HG02588 (cell line): ENCODE measurements at regions not wholly inside any gene's neighbourhood (a gene's known extent, or its start where the extent isn't known, plus 50 kb on each side); places are given as distances from the start of the nearest gene placed in this dataset.
"Not testable (repeated sequence)": the region's sequence is repeated elsewhere in the genome, so short reads cannot be mapped to it uniquely, and the experiment has no call there.

Experiments
- ATAC-seq: cut with Tn5 transposase; IDR thresholded peaks from one replicate; pipeline ENCODE4 v1.9.1; 2021; ENCODE audit warnings: mild to moderate bottlenecking, moderate library complexity; ENCODE audit not compliant: unreplicated experiment

DNA sequence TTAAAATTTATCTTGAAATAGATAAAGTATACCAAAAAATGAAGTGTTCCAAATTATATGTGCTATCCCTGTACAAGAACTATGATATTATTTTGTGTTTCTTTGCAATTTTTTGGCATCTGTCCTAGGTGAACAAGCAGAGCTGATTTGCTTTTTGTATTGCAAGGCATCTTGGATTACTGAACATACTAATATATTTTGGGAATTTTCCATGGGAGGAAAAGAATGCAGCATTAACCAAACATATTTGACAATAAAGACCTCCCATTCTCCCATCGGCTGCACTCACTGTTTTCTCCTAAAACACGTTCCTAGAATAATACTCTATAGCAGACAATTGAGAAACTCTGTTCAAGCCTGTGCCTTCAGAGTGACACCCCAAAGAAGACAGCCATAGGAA is 265.1 kb upstream of the ALCAM start:
- no peak for ATAC-seq

GRCh38 chr3:105103139-105103538 is 263.6 kb upstream of the ALCAM start:
- no peak for ATAC-seq

DNA sequence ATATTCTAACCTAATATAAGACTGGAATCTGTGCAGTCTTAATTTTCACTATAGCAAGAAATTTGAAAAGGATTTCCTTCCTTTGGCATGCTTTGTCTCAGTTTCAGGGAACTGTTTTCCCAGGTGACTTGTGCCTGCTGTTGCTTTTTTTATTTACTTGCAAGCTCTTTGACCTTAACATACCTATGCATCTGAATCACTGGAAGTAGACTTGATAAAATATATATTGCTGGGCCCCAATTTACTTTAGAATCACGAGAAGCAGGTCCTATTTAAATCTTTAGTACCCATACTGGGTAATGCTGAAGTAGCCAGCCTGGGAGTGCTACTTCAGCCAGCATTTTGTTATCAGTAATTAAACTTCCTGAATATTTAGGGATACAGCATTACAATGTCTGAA is 257.9 kb upstream of the ALCAM start:
- ATAC-seq: no peak

GRCh38 chr3:105118905-105119304 is 247.8 kb upstream of the ALCAM start:
- no peak for ATAC-seq

- no peak for ATAC-seq
These were observed 246.8 kb upstream of the ALCAM start for GRCh38 chr3:105119801-105120340.

GRCh38 chr3:105130911-105131310 is 235.8 kb upstream of the ALCAM start:
- no peak for ATAC-seq

GRCh38 chr3:105137911-105138310 is 228.8 kb upstream of the ALCAM start:
- no peak for ATAC-seq

- ATAC-seq: no peak
These were observed 226.7 kb upstream of the ALCAM start for GRCh38 chr3:105139881-105140560.

- ATAC-seq: no peak
These were observed 225.8 kb upstream of the ALCAM start for GRCh38 chr3:105140899-105141367.

- ATAC-seq: no peak
These were observed 221.9 kb upstream of the ALCAM start for GRCh38 chr3:105144837-105145236.

- no peak for ATAC-seq
These were observed 221.2 kb upstream of the ALCAM start for GRCh38 chr3:105145511-105145910.

DNA sequence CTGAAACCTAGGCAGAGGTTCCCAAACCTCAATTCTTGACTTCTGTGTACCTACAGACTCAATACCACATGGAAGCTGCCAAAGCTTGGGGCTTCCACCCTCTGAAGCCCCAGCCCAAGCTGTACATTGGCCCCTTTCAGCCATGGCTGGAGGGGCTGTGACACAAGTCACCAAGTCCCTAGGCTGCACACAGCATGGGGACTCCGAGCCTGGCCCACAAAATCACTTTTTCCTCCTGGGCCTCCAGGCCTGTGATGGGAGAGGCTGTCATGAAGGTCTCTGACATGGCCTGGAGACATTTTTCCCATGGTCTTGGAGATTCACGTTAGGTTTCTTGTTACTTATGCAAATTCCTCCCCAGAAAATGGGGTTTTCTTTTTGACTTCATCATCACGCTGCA is 217.5 kb upstream of the ALCAM start:
- ATAC-seq: not testable (repeated sequence)

DNA sequence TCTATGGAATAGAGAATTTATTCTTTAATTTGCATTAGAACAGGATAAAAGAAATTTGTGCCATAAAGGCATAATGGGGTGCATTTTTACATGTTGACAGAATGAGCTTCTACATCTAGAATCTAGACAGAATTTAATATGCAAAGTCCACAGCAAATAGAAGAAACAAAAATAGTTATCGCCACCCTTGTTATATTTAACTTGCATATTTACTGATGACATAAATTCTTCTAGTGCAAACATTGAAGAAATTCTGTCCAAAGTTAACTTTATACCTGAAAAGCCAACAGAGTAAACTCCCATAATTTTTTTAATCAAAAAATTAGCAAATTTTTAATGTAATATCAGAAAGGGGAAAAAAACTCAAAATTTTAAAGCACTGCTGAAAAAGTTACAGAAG is 213.7 kb upstream of the ALCAM start:
- no peak for ATAC-seq

- ATAC-seq: no peak
These were observed 212.0 kb upstream of the ALCAM start for GRCh38 chr3:105154692-105155091.

GRCh38 chr3:105157067-105157765 is 209.5 kb upstream of the ALCAM start:
- no peak for ATAC-seq

DNA sequence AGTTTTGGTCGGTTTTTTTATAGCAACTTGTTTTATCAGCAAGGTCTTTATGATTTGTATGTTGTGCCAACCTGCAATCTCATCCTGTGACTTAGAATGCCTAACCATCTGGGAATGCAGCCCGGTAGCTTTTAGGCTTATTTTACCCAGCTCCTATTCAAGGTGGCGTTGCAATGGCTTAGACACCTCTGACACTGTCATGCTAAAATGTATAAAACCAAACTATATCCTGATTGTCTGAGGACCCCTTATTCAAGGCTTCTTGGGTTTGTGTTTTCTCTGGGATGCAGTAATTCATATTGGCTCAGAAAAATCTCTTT is 209.0 kb upstream of the ALCAM start:
- ATAC-seq: no peak

DNA sequence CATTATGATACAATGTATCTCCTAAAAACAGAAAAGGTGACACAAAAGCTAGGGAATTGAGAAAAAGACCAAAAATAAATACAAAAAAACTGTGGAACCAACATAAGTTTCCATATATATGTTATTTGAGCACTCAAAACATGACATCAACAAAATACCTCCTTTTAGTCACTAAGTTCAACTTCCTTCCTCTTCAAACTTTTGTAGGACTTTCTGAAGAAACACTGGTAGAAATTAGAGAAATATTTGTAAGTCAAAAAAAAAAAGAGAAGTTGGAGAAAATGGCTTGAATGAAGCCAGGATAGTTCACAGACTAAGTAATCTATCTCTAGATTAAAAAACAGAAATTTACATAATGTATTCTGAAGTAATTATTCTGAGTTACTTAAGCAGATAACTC is 208.4 kb upstream of the ALCAM start:
- no peak for ATAC-seq

GRCh38 chr3:105162448-105162847 is 204.3 kb upstream of the ALCAM start:
- no peak for ATAC-seq

DNA sequence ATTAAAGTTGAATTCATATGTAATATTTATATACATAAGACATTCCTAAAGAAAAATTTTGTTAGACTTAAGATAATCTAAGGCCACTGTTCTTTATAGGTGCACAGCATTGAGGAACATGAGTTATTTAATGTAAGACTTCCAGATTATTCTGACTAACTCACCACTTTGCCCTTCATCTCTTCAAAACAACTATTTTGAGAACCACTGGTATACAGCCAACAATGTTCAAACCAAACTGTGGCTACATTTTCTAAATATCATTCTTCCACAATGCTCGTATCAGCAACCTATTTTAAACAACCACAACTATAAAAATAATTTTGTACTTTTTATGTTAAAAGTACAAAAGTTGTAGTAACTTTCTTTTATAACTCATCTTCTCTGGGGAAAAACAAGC is 199.8 kb upstream of the ALCAM start:
- ATAC-seq: no peak

DNA sequence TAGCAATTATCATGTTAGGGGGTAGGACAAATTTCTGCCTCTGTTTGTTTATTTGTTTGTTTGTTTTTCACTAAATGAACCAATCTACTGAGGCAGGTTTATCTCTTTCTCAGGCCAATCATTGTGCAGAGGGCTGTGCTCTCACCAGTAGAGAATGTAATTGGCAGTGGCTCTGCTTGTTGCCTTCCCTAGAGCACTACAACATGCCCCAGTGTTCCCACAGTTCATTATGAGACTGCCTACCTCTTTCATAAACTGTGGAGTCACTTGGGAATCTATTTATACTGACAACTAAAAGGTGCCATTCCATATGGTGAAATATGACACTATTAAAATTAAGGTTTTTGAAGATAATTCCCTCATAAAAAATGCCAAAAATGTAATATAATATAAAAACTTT is 196.3 kb upstream of the ALCAM start:
- no peak for ATAC-seq

DNA sequence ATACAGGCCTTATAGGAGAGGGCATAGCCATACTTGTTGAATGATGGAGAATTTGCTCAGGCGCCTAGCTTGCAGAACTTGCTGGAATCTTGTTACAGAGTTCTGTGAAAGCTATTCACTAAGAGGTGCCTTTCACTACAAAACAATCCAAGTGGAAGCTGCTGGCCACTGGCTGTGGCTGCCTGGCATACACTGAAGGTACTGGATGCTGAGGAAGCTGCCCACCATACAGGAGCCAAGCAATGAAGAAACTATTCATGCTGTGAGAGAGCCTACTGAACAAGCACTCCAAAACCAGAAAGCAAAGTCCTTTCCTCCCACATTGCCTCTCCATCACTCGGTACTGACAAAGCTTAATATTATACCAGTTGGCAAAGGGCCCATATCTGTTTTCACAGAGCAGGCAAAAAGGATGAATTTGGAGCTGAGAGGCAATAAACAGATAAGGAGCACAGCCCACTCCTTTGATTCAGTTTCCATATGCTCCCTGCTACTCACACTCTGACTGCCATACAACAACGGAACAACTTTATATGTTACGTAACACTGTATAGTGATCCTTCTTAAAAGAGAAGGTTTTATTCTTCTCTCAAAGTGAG is 192.6 kb upstream of the ALCAM start:
- ATAC-seq: no peak

DNA sequence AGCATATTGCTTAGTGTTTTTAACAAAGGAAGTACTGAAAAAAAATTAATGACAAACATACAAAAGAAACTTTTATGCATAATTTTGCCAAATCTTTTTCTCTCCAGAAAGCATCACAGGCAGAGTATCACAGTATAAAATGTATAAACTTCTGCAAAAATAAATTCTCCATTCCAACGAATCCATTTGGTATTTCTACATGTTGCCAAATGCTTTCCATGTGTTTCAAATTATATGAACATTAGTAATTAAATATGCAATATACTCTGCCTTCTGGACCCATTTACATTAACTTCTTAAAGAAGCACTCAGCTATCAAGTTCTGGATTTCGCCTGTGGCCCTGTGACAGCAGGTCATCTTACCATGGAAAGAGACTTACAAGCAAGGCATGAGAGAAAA is 189.1 kb upstream of the ALCAM start:
- no peak for ATAC-seq
